ENCODE measurements at regions not wholly inside any gene's neighbourhood (a gene's known extent, or its start where the extent isn't known, plus 50 kb on each side); places are given as distances from the start of the nearest gene placed in this dataset.
A peak's percentile ranks its signal among the peaks of the same experiment; 100 is the strongest.

GRCh38 chr3:82093641-82094040, 332.2 kb upstream of the GBE1 start:
- DNase-seq (ENCODE audit: low read depth, low spot score) = peak; percentile 12

- DNase-seq (ENCODE audit: low read depth, low spot score) = no peak
These were observed 327.3 kb upstream of the GBE1 start for GRCh38 chr3:82088749-82089148.

GRCh38 chr3:82087958-82088357, 326.5 kb upstream of the GBE1 start:
- no peak for DNase-seq (ENCODE audit: low read depth, low spot score)

- DNase-seq (ENCODE audit: low read depth, low spot score) = no peak
These were observed 324.5 kb upstream of the GBE1 start for GRCh38 chr3:82085851-82086475.

GRCh38 chr3:82085356-82085755, 323.9 kb upstream of the GBE1 start:
- DNase-seq (ENCODE audit: low read depth, low spot score) = no peak

- DNase-seq (ENCODE audit: low read depth, low spot score) = no peak
These were observed 323.4 kb upstream of the GBE1 start for GRCh38 chr3:82084824-82085223.

GRCh38 chr3:82082796-82083195, 321.4 kb upstream of the GBE1 start:
- no peak for DNase-seq (ENCODE audit: low read depth, low spot score)

GRCh38 chr3:82081351-82081750, 319.9 kb upstream of the GBE1 start:
- no peak for DNase-seq (ENCODE audit: low read depth, low spot score)

GRCh38 chr3:82080792-82081191, 319.3 kb upstream of the GBE1 start:
- DNase-seq (ENCODE audit: low read depth, low spot score) = no peak

- DNase-seq (ENCODE audit: low read depth, low spot score) = no peak
These were observed 318.8 kb upstream of the GBE1 start for GRCh38 chr3:82080261-82080660.

- no peak for DNase-seq (ENCODE audit: low read depth, low spot score)
These were observed 318.0 kb upstream of the GBE1 start for GRCh38 chr3:82079335-82079890.

- DNase-seq (ENCODE audit: low read depth, low spot score) = no peak
These were observed 316.8 kb upstream of the GBE1 start for GRCh38 chr3:82078246-82078645.

- DNase-seq (ENCODE audit: low read depth, low spot score) = no peak
These were observed 306.0 kb upstream of the GBE1 start for GRCh38 chr3:82067420-82067819.

- no peak for DNase-seq (ENCODE audit: low read depth, low spot score)
These were observed 297.4 kb upstream of the GBE1 start for GRCh38 chr3:82058809-82059208.

GRCh38 chr3:82055792-82056191, 294.3 kb upstream of the GBE1 start:
- DNase-seq (ENCODE audit: low read depth, low spot score) = no peak

GRCh38 chr3:82054849-82055248, 293.4 kb upstream of the GBE1 start:
- no peak for DNase-seq (ENCODE audit: low read depth, low spot score)

GRCh38 chr3:82053236-82053635, 291.8 kb upstream of the GBE1 start:
- DNase-seq (ENCODE audit: low read depth, low spot score) = no peak

- DNase-seq (ENCODE audit: low read depth, low spot score) = no peak
These were observed 288.9 kb upstream of the GBE1 start for GRCh38 chr3:82050382-82050781.

GRCh38 chr3:82048711-82049110, 287.3 kb upstream of the GBE1 start:
- no peak for DNase-seq (ENCODE audit: low read depth, low spot score)

GRCh38 chr3:82044930-82045705, 283.7 kb upstream of the GBE1 start:
- no peak for DNase-seq (ENCODE audit: low read depth, low spot score)

- no peak for DNase-seq (ENCODE audit: low read depth, low spot score)
These were observed 277.1 kb upstream of the GBE1 start for GRCh38 chr3:82038556-82038955.

GRCh38 chr3:82033186-82033585, 271.7 kb upstream of the GBE1 start:
- no peak for DNase-seq (ENCODE audit: low read depth, low spot score)

- DNase-seq (ENCODE audit: low read depth, low spot score) = no peak
These were observed 270.2 kb upstream of the GBE1 start for GRCh38 chr3:82031596-82031995.

All from brain pericyte (primary cell).